ENCODE measurements at regions not wholly inside any gene's neighbourhood (a gene's known extent, or its start where the extent isn't known, plus 50 kb on each side); places are given as distances from the start of the nearest gene placed in this dataset.

GRCh38 chr13:30112602-30113435 is 194.5 kb downstream of the KATNAL1 start:
- Histone ChIP-seq H3K4me1 (peaks cover 6 to 22% of the 10 kb centered on the region in 2 donors), H3K27me3 (no peaks in the 10 kb centered on the region), H3K27ac (peak overlapping the region; percentile 88 to 89), H3K4me3 (peak overlapping the region in 1 of 3 donors; percentile 37), H3K36me3 (no peaks in the 10 kb centered on the region), H3K9me3 (no peaks in the 10 kb centered on the region)
- TF ChIP-seq POLR2A (IDR thresholded peaks at IDR 0.05): no peak
- peak in 2 of 3 donors; percentile 72 to 77 for TF ChIP-seq POLR2AphosphoS5 (IDR thresholded peaks at IDR 0.05)
- peak; percentile 98 to 99 (median 99) for TF ChIP-seq CTCF (IDR thresholded peaks at IDR 0.05)
- peak; percentile 82 to 84 for DNase-seq (ENCODE audit: low spot score in 2 of 2)
- intact Hi-C loops (cut with DNase I; ENCODE audit: low total_unique reads): loop anchor here (5.0 to 10.0 kb wide), 3 partner anchors 168 to 341 kb away; no protein-coding TSS in a partner anchor

- intact Hi-C loops (cut with DNase I; ENCODE audit: low total_unique reads): loop anchor here (5.0 to 10.0 kb wide), 3 partner anchors 167 to 340 kb away; no protein-coding TSS in a partner anchor
- no peaks in the 10 kb centered on the region for H3K36me3 ChIP-seq
- TF ChIP-seq POLR2AphosphoS5 (IDR thresholded peaks at IDR 0.05) (no peak), POLR2A (IDR thresholded peaks at IDR 0.05) (no peak)
- no peaks in the 10 kb centered on the region for H3K9me3 ChIP-seq
- peaks cover 6 to 22% of the 10 kb centered on the region in 2 donors for H3K4me1 ChIP-seq
- no peak for DNase-seq (ENCODE audit: low spot score in 2 of 2)
- H3K27ac ChIP-seq: no peak overlapping the region
- H3K4me3 ChIP-seq: no peak overlapping the region
- no peaks in the 10 kb centered on the region for H3K27me3 ChIP-seq
Observed at GRCh38 chr13:30111810-30112209, 195.5 kb downstream of the KATNAL1 start.

- DNase-seq (ENCODE audit: low spot score in 2 of 2): no peak
- no peaks in the 10 kb centered on the region for H3K9me3 ChIP-seq
- no peak for TF ChIP-seq POLR2A (IDR thresholded peaks at IDR 0.05)
- TF ChIP-seq CTCF (IDR thresholded peaks at IDR 0.05): no peak
- TF ChIP-seq POLR2AphosphoS5 (IDR thresholded peaks at IDR 0.05): no peak
- intact Hi-C loops (cut with DNase I; ENCODE audit: low total_unique reads): loop anchor here (5.0 to 10.0 kb wide), 3 partner anchors 166 to 338 kb away; no protein-coding TSS in a partner anchor
- no peak overlapping the region for H3K27ac ChIP-seq
- peaks cover 6 to 18% of the 10 kb centered on the region in 2 donors for H3K4me1 ChIP-seq
- no peaks in the 10 kb centered on the region for H3K36me3 ChIP-seq
- H3K4me3 ChIP-seq: no peak overlapping the region
- H3K27me3 ChIP-seq: no peaks in the 10 kb centered on the region
Observed at GRCh38 chr13:30110301-30111070, 196.9 kb downstream of the KATNAL1 start.

- no peak for TF ChIP-seq CTCF (IDR thresholded peaks at IDR 0.05)
- TF ChIP-seq POLR2AphosphoS5 (IDR thresholded peaks at IDR 0.05): no peak
- TF ChIP-seq POLR2A (IDR thresholded peaks at IDR 0.05): no peak
- no peak for DNase-seq (ENCODE audit: low spot score in 2 of 2)
- intact Hi-C loops (cut with DNase I; ENCODE audit: low total_unique reads): loop anchor here (5.0 to 10.0 kb wide), 3 partner anchors 165 to 337 kb away; no protein-coding TSS in a partner anchor
- Histone ChIP-seq H3K36me3 (no peaks in the 10 kb centered on the region), H3K9me3 (no peaks in the 10 kb centered on the region), H3K27ac (peak overlapping the region in 1 of 2 donors; percentile 17), H3K27me3 (no peaks in the 10 kb centered on the region), H3K4me1 (peaks cover 6 to 15% of the 10 kb centered on the region in 2 donors), H3K4me3 (no peak overlapping the region)
Observed at GRCh38 chr13:30109471-30110135, 197.7 kb downstream of the KATNAL1 start.

GRCh38 chr13:30108913-30109237 is 198.5 kb downstream of the KATNAL1 start:
- H3K27ac ChIP-seq: peak overlapping the region; percentile 17 to 61
- intact Hi-C loops (cut with DNase I; ENCODE audit: low total_unique reads): no loop called here
- no peak for TF ChIP-seq POLR2A (IDR thresholded peaks at IDR 0.05)
- no peak for TF ChIP-seq POLR2AphosphoS5 (IDR thresholded peaks at IDR 0.05)
- no peak for TF ChIP-seq CTCF (IDR thresholded peaks at IDR 0.05)
- peak; percentile 66 to 67 for DNase-seq (ENCODE audit: low spot score in 2 of 2)
- no peaks in the 10 kb centered on the region for H3K36me3 ChIP-seq
- no peaks in the 10 kb centered on the region for H3K27me3 ChIP-seq
- H3K9me3 ChIP-seq: no peaks in the 10 kb centered on the region
- peaks cover 0 to 8% of the 10 kb centered on the region in 2 donors for H3K4me1 ChIP-seq
- no peak overlapping the region for H3K4me3 ChIP-seq

All from breast epithelium (tissue), 4 donors.